ENCODE measurements at regions not wholly inside any gene's neighbourhood (a gene's known extent, or its start where the extent isn't known, plus 50 kb on each side); places are given as distances from the start of the nearest gene placed in this dataset.

DNA sequence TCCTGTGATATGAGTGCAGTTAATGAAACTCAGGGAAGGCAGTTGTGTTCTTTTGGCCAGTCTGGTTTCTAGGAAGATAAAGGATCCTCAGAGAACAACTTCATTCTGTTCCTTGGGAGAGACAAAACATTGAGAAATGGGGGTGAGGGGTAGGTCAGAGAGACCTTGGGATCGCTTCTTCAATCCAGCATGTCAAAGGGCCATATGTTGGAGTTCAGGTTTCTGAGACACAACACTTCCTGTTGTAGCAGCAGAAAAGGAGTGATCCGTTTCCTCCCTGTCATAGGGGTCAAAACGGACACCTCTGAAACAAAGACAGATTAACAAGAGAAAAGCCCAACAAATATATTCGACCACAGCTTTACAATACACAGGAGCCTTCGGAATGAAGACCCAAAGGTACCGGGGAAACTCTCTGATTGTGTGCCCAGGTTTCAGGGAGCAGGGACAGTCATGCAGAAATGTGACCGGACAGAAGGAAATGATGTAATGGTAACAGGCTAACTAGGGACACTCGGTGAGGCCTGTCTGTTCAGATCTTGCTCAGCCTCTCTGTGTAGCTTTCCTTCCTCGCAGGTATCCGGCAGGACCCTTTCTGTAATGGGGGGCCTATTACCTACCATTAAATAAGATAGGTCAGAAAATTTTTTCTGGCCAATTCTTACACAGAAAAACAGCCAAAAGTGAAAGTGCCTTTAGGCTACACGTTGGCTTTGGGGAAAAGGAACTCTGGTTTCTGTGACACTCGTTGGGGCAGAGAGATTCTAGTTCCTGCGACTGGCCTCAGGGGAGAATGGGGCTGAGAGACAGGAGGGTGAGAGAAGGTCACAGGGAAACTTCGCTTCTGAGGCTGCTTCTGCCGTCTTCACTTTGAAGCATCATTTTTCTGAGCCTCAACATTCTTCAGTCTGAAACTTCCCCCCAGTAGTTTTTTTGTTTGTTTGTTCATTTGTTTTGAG, 103.3 kb upstream of the TLR3 start:
- Histone ChIP-seq H3K4me2 (ENCODE audit: low read length) (no peak overlapping the region), H3K27ac (ENCODE audit: low read length) (no peak overlapping the region), H3K9ac (ENCODE audit: low read length) (no peak overlapping the region), H3K9me3 (ENCODE audit: low read length) (no peaks in the 10 kb centered on the region), H3K4me1 (ENCODE audit: insufficient read depth, low read length) (peaks cover 12% of the 10 kb centered on the region), H2AFZ (ENCODE audit: low read length) (0 out of 2 replicates have a peak overlapping the region, but pooled peaks have one; percentile 13), H3K27me3 (ENCODE audit: low read length) (no peaks in the 10 kb centered on the region), H3K79me2 (ENCODE audit: low read length) (no peaks in the 10 kb centered on the region), H3K4me3 (ENCODE audit: low read length) (no peak overlapping the region), H3F3A (ENCODE audit: low read length, unreplicated experiment) (no peaks in the 10 kb centered on the region), H3K36me3 (ENCODE audit: low read depth, low read length) (no peaks in the 10 kb centered on the region), H4K20me1 (ENCODE audit: low read length) (no peaks in the 10 kb centered on the region), H3K9me2 (replicated peaks; ENCODE audit: low read length) (no peaks in the 10 kb centered on the region)
- ChIA-PET POLR2A (ENCODE audit: unreplicated experiment) (no interaction called here), CTCF (no interaction called here)
- DNase-seq (no peak), ATAC-seq (no peak)
- TF ChIP-seq EZH2phosphoT487 (IDR thresholded peaks at IDR 0.05; ENCODE audit: borderline replicate concordance, low read length), result no peak
- no peak for TF ChIP-seq CTCF (conservative IDR thresholded peaks at IDR 0.05; ENCODE audit: low read depth, low read length)
- TF ChIP-seq EZH2 (IDR thresholded peaks at IDR 0.05; ENCODE audit: low read length, unreplicated experiment), result no peak
- BruUV-seq (replicated peaks), result no TSS peak
- intact Hi-C loops (cut with micrococcal nuclease), result no loop called here

GRCh38 chr4:185966549-185966948, 102.4 kb upstream of the TLR3 start:
- peaks cover 12% of the 10 kb centered on the region for H3K4me1 ChIP-seq (ENCODE audit: insufficient read depth, low read length)
- ChIA-PET POLR2A (ENCODE audit: unreplicated experiment) (no interaction called here), CTCF (no interaction called here)
- DNase-seq (no peak), ATAC-seq (peak; percentile 14)
- no peaks in the 10 kb centered on the region for H3K36me3 ChIP-seq (ENCODE audit: low read depth, low read length)
- no peak overlapping the region for H3K9ac ChIP-seq (ENCODE audit: low read length)
- intact Hi-C loops (cut with micrococcal nuclease), result no loop called here
- H4K20me1 ChIP-seq (ENCODE audit: low read length), result no peaks in the 10 kb centered on the region
- H3K27ac ChIP-seq (ENCODE audit: low read length), result peak overlapping the region; percentile 26; the same call in 1 of the 2 replicates
- no peak overlapping the region for H2AFZ ChIP-seq (ENCODE audit: low read length)
- BruUV-seq (replicated peaks), result no TSS peak
- peak overlapping the region; percentile 45 for H3K4me2 ChIP-seq (ENCODE audit: low read length)
- no peaks in the 10 kb centered on the region for H3F3A ChIP-seq (ENCODE audit: low read length, unreplicated experiment)
- no peaks in the 10 kb centered on the region for H3K79me2 ChIP-seq (ENCODE audit: low read length)
- no peak overlapping the region for H3K4me3 ChIP-seq (ENCODE audit: low read length)
- TF ChIP-seq EZH2phosphoT487 (IDR thresholded peaks at IDR 0.05; ENCODE audit: borderline replicate concordance, low read length), result no peak
- TF ChIP-seq EZH2 (IDR thresholded peaks at IDR 0.05; ENCODE audit: low read length, unreplicated experiment), result no peak
- TF ChIP-seq CTCF (conservative IDR thresholded peaks at IDR 0.05; ENCODE audit: low read depth, low read length), result no peak
- H3K27me3 ChIP-seq (ENCODE audit: low read length), result no peaks in the 10 kb centered on the region
- H3K9me3 ChIP-seq (ENCODE audit: low read length), result no peaks in the 10 kb centered on the region
- H3K9me2 ChIP-seq (replicated peaks; ENCODE audit: low read length), result no peaks in the 10 kb centered on the region

All from PC-3 (cell line).